Activated naive CD4-positive, alpha-beta T cell treated with anti-CD3 and anti-CD28 coated beads, Interleukin-2, amount 50 U/mL, for 72 hours (primary cell): ENCODE measurements at regions not wholly inside any gene's neighbourhood (a gene's known extent, or its start where the extent isn't known, plus 50 kb on each side); places are given as distances from the start of the nearest gene placed in this dataset.
"Not testable (repeated sequence)": the region's sequence is repeated elsewhere in the genome, so short reads cannot be mapped to it uniquely, and the experiment has no call there.

ENCODE experiments used
- ATAC-seq, 2 donors: fragments of 150-1000 bp; cut with Tn5 transposase; 2 replicates each; pipeline ENCODE4 v1.10.0; 2021; ENCODE audit warnings: mild to moderate bottlenecking in 2 of 2, moderate library complexity in 2 of 2
- DNase-seq, 2 donors: peaks; one replicate each; pipeline ENCODE4 v3.0.0; 2021 to 2022; ENCODE audit warnings: low spot score in 2 of 2
- H3K27ac Mint-ChIP-seq, 2 donors: one replicate each; pipeline ENCODE4 v1.8.0; 2022; ENCODE audit warnings: mild to moderate bottlenecking in 2 of 2, mixed read lengths in 2 of 2
- H3K36me3 Mint-ChIP-seq, 2 donors: one replicate each; pipeline ENCODE4 v1.8.0; 2022; ENCODE audit warnings: mixed read lengths in 2 of 2
- H3K9me3 Mint-ChIP-seq, 2 donors: one replicate each; pipeline ENCODE4 v1.8.0; 2022; ENCODE audit warnings: mixed read lengths in 2 of 2

DNA sequence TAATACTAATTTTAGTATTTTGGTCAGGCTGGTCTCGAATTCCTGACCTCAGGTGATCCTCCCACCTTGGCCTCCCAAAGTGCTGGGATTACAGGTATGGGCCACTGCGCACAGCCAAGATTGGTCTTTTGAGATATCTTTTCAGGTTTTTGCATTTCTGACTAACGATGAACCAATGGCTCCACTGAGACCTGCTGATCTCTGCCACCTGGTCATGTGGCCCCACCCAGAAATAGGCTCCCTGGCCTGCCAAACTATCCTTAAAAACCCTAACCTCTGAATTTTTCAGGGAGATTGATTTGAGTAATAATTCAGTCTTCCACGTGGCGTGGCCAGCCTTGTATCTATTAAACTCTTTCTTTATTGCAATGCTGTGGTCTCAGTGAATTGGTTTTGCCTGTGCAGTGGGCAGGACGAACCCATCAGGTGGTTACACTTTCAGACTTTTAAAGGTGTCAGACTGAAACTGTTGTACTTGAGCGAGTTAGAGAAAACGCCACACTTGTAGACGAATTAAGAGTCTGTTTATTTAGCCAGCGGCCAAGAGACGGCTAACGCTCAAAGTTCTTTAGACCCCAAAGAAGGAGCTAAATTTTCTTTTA is 85.8 kb upstream of the MSH6 start:
- no peaks in the 10 kb centered on the region for H3K9me3 Mint-ChIP-seq
- no peak for DNase-seq
- ATAC-seq = no peak
- H3K27ac Mint-ChIP-seq = no peak overlapping the region
- no peaks in the 10 kb centered on the region for H3K36me3 Mint-ChIP-seq

- DNase-seq (no peak), ATAC-seq (no peak)
- Mint-ChIP-seq H3K9me3 (no peaks in the 10 kb centered on the region), H3K27ac (no peak overlapping the region), H3K36me3 (no peaks in the 10 kb centered on the region)
Observed at GRCh38 chr2:47696478-47696831, 86.5 kb upstream of the MSH6 start.

- Mint-ChIP-seq H3K9me3 (no peaks in the 10 kb centered on the region), H3K36me3 (no peaks in the 10 kb centered on the region), H3K27ac (no peak overlapping the region)
- ATAC-seq (no peak), DNase-seq (no peak)
Observed at GRCh38 chr2:47695800-47696477, 87.0 kb upstream of the MSH6 start.

DNA sequence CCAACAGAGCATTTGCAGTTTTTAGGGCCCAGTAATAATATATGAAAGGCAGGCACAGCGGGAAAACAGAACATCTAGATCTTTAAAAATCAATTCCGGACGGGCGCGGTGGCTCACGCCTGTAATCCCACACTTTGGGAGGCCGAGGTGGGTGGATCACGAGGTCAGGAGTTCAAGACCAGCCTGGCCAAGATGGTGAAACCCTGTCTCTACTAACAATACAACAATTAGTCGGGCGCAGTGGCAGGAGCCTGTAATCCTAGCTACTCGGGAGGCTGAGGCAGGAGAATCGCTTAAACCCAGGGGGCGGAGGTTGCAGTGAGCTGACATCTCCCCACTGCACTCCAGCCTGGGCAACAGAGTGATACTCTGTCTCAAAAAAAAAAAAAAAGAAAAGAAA is 88.5 kb upstream of the MSH6 start:
- not testable (repeated sequence) for DNase-seq, H3K36me3 Mint-ChIP-seq, H3K27ac Mint-ChIP-seq, ATAC-seq, H3K9me3 Mint-ChIP-seq

DNA sequence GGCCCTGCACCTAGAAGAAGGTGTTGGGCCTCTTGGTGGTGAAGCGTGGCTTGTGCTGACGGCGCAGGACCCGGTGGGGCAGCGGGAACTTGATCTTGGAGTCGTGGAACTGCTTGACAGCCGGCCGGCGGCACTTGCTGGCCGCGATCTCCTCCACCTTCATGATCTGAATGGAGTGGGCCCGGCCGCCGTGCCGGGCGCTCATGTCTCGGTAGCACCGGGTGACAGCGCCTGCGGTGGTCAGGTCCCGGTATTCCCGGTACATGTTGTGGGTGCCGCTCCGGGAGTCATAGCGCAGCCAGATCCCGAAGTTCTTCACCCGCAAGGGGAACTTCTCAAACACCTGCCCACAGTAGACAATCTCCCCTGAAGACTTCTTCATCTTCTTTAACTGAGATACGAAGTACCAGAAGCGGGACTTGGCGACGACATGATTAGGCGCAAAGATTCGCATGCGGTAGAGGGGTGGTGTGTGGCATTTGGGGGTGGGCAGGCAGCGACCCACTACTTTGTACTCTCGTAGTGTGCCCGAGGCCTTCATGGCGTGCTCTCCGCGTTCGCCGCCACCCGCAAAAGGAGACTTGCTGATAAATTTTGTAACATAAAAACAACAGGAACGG is 92.1 kb upstream of the MSH6 start:
- H3K36me3 Mint-ChIP-seq, DNase-seq, H3K27ac Mint-ChIP-seq, ATAC-seq, H3K9me3 Mint-ChIP-seq: not testable (repeated sequence)

- no peaks in the 10 kb centered on the region for H3K36me3 Mint-ChIP-seq
- ATAC-seq (no peak), DNase-seq (no peak)
- no peak overlapping the region for H3K27ac Mint-ChIP-seq
- peaks cover 0 to 4% of the 10 kb centered on the region in 2 donors for H3K9me3 Mint-ChIP-seq
Observed at GRCh38 chr2:47690132-47690531, 92.8 kb upstream of the MSH6 start.

DNA sequence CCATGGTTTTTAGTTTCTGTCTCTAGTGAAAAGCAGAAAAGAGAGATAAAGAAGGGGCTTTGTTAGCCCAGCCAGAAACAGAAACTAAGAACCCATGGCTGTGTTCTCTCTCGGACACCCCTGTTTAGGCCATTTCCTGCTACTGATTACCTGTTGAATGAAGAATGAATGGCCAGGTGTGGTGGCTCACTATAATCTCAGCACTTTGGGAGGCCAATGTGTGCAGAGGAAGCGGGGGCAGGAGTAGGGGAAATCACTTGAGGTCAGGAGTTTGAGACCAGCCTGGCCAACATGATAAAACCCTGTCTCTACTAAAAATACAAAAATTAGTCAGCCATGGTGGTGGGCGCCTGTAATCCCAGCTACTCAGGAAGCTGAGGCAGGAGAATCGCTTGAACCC is 93.8 kb upstream of the MSH6 start:
- DNase-seq = peak in 1 of 2 donors; percentile 4
- H3K9me3 Mint-ChIP-seq, H3K27ac Mint-ChIP-seq, ATAC-seq, H3K36me3 Mint-ChIP-seq: not testable (repeated sequence)

- ATAC-seq = no peak
- Mint-ChIP-seq H3K27ac (no peak overlapping the region), H3K9me3 (peaks cover 0 to 4% of the 10 kb centered on the region in 2 donors), H3K36me3 (no peaks in the 10 kb centered on the region)
- no peak for DNase-seq
Observed at GRCh38 chr2:47688561-47688960, 94.4 kb upstream of the MSH6 start.

GRCh38 chr2:47687856-47688255 is 95.1 kb upstream of the MSH6 start:
- ATAC-seq = no peak
- Mint-ChIP-seq H3K27ac (no peak overlapping the region), H3K9me3 (peaks cover 0 to 4% of the 10 kb centered on the region in 2 donors), H3K36me3 (no peaks in the 10 kb centered on the region)
- DNase-seq = no peak

DNA sequence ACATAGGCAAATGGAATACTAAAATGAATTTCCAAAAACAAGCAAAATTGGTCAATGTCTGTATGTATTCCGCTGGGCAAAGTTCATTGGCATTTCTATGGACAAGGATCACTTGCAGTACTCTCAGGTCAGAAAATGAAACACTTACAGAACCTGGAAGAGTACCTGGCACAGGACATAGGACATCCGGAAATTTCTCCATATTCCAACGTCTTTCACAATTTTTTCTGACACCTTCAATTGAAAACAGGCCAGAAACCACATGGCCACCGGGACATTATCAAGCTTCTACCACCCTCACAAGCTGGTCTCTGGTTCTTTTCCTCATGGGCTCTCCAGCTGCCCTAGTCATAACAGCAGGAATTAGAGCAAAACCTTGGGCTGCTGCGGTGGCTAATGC is 96.9 kb upstream of the MSH6 start:
- ATAC-seq = no peak
- no peaks in the 10 kb centered on the region for H3K36me3 Mint-ChIP-seq
- no peak overlapping the region for H3K27ac Mint-ChIP-seq
- DNase-seq = no peak
- H3K9me3 Mint-ChIP-seq = peaks cover 0 to 4% of the 10 kb centered on the region in 2 donors

DNA sequence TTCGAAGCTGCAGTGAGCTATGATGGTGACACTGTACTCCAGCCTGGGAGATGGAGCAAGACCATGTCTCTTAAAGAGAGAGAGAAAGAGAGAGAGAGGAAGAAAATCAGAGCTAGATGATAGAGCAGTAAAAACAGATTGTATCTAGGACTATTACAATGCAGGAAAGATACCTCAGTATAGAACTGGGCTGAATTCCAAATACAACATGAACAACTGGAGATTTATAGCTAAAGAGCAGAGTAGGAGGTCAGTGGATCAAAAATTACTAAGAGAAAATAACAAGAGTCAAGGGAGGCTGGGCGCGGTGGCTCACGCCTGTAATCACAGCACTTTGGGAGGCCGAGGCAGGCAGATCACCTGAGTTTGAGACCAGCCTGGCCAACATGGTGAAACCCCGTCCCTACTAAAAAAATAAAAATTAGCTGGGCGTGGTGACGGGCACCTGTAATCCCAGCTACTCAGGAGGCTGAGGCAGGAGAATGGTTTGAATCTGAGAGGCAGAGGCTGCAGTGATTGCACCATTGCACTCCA is 100.7 kb upstream of the MSH6 start:
- H3K27ac Mint-ChIP-seq = no peak overlapping the region
- DNase-seq (peak in 1 of 2 donors; percentile 7), ATAC-seq (no peak)
- H3K9me3 Mint-ChIP-seq = no peaks in the 10 kb centered on the region
- no peaks in the 10 kb centered on the region for H3K36me3 Mint-ChIP-seq

GRCh38 chr2:47676261-47676926 is 105.6 kb upstream of the KCNK12 start:
- Mint-ChIP-seq H3K9me3 (no peaks in the 10 kb centered on the region), H3K36me3 (no peaks in the 10 kb centered on the region), H3K27ac (no peak overlapping the region)
- peak in 1 of 2 donors; percentile 1 for DNase-seq
- no peak for ATAC-seq

- H3K36me3 Mint-ChIP-seq = no peaks in the 10 kb centered on the region
- DNase-seq (no peak), ATAC-seq (no peak)
- no peaks in the 10 kb centered on the region for H3K9me3 Mint-ChIP-seq
- no peak overlapping the region for H3K27ac Mint-ChIP-seq
Observed at GRCh38 chr2:47675196-47675825, 104.5 kb upstream of the KCNK12 start.

GRCh38 chr2:47666332-47666731 is 95.5 kb upstream of the KCNK12 start:
- no peaks in the 10 kb centered on the region for H3K36me3 Mint-ChIP-seq
- H3K9me3 Mint-ChIP-seq = no peaks in the 10 kb centered on the region
- DNase-seq (no peak), ATAC-seq (no peak)
- H3K27ac Mint-ChIP-seq = no peak overlapping the region

GRCh38 chr2:47664817-47665216 is 94.0 kb upstream of the KCNK12 start:
- H3K9me3 Mint-ChIP-seq = no peaks in the 10 kb centered on the region
- DNase-seq (no peak), ATAC-seq (no peak)
- H3K27ac Mint-ChIP-seq = no peak overlapping the region
- no peaks in the 10 kb centered on the region for H3K36me3 Mint-ChIP-seq

GRCh38 chr2:47662552-47662951 is 91.8 kb upstream of the KCNK12 start:
- H3K9me3 Mint-ChIP-seq = no peaks in the 10 kb centered on the region
- no peak overlapping the region for H3K27ac Mint-ChIP-seq
- no peak for DNase-seq
- no peak for ATAC-seq
- H3K36me3 Mint-ChIP-seq = no peaks in the 10 kb centered on the region

DNA sequence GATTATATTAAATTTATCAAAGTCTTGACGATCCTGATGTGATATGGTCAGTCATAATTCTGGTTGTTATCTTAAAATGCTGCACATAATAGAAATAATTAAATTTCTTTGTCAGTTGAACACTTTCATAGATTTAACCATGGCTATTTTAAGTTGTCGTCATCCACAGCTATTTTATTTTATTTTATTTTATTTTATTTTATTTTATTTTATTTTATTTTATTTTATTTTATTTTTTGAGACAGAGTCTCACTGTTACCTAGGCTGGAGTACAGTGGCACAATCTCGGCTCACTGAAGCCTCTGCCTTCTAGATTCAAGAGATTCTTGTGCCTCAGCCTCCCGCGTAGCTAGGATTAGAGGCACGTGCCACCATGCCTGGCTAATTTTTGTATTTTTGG is 90.5 kb upstream of the KCNK12 start:
- Mint-ChIP-seq H3K27ac (no peak overlapping the region), H3K9me3 (no peaks in the 10 kb centered on the region), H3K36me3 (no peaks in the 10 kb centered on the region)
- no peak for DNase-seq
- no peak for ATAC-seq
